Kidney glomerular epithelial cell (primary cell): ENCODE measurements at regions not wholly inside any gene's neighbourhood (a gene's known extent, or its start where the extent isn't known, plus 50 kb on each side); places are given as distances from the start of the nearest gene placed in this dataset.
A peak's percentile ranks its signal among the peaks of the same experiment; 100 is the strongest.
"Not testable (repeated sequence)": the region's sequence is repeated elsewhere in the genome, so short reads cannot be mapped to it uniquely, and the experiment has no call there.

Experiments used
- DNase-seq: peaks from one replicate; lab custom pipeline; 2025; lab: John Stamatoyannopoulos, UW

GRCh38 chr1:192477630-192478029 is 97.9 kb upstream of the RGS1 start:
- peak; percentile 34 for DNase-seq

DNA sequence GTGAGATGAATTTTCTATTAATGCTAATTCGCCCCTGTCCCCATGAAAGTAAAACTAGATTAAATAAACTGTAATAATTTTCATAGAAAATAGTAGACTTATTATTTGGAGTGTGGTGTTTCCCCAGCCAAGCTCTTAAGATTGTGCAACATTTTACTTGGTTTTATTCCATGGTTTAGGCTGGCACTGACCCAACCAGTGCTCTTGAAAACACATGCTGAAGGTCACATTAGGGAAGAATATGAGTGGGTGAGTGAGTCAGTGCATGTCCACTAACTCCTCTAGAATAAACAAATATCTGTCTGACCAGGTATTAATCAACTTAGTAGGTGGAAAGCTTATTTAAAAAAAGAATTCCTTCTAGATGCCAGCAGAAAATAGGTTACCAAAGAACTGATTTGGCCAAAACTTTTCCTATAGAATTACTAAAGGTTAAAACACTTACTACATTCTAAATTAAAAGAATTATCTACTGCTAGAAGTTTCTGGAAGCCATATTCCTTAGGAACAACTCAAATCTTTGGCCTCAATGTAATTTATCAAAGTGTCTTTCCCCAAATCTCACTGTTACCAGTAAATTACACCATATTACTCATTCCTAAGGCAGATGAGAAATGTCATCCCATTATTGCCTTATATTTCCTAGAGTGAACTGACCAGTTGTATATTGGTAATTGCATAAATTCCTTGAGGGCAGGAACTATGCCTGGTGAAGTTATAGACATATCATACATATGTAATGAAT is 89.7 kb upstream of the RGS1 start:
- peak; percentile 94 for DNase-seq

DNA sequence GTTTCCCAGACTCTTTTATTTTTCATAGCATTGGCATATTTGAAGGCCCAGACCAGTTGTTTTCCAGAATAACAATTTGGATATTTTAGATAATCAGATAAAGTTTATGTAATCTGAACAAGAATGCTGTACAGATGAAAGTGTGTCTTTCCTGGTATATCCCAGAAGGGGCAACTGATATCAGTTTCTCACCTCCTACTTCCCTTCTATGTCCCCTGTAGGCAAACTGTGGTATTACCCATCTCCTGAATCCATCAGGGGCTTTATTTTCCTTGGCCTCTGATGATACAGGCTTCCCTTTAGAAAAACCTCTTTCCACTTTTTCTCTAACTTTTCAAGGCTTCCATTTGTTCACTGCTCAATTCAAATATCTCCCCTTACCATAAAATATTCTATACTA is 87.5 kb upstream of the RGS1 start:
- no peak for DNase-seq

DNA sequence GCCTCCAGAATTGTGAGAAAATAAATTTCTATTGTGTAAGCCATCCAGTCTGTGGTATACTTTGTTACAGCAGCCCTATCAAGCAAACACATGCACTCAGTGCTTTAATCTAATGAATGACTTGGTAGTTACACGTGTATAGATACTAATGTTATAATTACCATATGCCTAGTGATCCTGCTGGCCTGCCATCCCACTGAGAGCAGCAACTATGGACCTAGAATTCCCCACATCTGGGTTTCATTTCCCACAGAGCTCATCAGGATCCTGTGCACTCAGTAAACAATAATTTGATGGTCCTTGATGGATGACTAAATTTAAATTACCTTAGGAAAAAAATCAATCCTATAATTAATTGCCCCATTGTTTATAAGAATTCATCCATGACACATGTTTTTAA is 86.5 kb upstream of the RGS1 start:
- no peak for DNase-seq

DNA sequence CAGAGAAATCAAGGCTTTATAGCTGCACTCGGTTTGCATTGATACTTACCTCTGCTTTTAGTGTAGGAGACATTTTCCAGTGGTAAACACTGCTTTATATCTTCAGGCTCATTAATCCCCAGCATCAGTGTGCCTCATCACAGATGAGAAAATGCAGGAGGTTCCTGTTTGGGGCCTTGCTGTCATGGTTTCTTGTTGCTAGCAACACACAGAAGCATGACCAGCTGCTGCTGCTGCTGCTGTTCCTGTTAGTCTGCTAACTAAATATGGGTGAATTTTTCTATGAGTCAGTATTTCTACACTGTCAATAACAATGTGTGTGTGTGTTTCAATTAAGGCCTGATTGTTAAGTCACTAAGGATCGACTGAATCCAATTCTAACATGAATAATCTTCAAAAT is 85.8 kb upstream of the RGS1 start:
- DNase-seq: peak; percentile 80

DNA sequence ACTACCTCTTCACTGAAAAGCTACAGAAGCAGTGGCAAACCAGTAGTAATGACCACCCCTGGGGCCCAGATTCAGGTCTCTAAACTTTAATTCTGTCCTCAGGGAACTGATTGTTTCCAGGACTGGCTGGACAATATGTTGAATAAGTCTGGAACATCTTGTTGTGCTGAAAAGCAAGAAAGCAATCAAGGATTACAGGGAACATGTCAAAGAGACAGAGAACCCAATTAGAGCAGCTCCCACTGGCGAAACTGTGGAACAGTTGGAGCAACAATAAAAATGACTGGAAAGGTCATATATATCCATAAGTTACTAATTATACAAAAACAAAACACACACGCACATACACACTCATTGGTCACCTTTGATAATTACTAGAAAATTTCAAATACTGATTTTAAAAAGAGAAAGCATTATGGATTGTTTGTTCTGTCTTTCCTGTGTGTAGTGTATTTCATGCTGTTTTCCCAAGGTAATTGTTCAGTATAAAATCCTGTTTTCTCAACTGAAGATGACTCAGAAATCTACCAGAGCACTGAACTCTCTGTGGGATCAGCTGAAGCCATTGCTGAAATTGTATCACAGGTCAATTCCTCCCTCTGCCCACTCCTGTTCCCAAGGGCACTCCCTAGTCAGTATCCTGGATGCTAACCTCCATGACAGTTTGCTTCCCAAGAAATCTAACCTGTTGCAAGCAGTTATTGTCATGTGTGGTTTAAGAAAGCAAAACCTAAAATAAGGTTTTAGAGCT is 83.6 kb upstream of the RGS1 start:
- DNase-seq: peak; percentile 62

DNA sequence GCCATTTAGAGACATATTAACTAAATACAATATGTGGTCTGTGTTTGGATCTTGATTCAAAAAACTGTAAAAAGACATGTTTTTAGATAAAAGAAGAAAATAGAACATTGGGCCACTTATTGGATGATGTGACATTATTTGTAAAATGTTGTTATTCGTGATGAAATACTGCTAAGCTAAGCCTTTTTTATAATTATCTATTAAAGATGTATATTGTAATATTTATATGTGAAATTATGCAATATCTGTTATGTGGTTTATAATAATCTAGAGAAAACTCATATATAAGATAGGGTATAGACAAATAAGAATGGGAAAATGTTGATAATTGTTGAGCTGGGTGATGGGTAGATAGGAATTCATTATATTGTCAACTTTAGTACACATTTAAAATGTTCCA is 82.0 kb upstream of the RGS1 start:
- DNase-seq: no peak

DNA sequence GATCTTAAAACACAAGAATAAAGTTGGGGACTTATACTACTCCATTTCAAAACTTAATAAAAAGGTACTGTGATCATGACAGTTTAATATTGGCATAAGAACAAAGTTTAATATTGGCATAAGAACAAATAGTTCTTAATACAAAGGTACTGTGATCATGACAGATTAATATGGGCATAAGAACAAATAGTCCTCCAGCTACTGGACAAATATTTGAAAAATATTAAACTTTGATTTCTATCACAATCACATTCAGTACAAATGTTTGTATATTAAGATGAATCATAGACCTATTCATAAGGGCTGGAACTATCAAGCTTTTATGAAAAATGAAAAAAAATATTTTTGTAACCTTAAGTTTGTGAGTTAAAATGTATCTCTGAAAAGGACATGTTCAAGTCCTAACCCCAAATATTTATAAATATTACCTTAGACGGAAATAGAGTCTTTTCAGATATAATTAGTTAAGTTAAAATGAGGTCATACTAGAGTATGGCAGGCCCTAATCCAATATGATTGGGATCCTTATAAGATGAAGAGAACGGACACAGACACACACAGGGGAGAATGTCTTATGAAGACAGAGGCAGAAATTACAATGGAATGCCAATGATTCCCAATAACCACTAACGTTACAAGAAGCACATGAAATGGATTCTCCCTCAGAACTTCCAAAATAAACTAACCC is 79.1 kb upstream of the RGS1 start:
- DNase-seq: no peak

DNA sequence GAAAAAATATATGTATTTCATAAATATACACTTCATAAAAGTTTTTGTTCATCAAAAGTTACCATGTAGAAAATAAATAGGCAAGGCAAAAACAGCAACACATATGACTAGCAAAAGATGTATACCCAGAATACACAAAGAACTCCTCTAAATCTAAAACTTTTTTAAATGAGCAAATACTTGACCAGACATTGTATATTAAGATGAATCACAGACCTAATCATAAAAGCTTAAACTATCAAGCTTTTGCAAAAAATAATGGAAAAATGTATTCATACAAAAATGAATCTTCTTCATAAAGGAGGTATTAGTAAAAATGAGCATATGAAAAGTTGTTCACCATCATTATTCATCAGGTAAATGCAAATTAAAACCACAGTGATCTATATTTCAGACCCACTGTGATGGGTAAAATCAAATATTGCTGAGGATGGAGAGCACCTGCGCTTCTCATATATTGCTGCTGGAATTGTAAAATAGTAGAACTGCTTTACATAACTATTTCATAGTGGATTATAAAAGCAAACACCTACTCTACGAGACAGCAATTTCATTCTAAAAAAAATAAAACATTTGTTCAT is 78.3 kb upstream of the RGS1 start:
- no peak for DNase-seq

DNA sequence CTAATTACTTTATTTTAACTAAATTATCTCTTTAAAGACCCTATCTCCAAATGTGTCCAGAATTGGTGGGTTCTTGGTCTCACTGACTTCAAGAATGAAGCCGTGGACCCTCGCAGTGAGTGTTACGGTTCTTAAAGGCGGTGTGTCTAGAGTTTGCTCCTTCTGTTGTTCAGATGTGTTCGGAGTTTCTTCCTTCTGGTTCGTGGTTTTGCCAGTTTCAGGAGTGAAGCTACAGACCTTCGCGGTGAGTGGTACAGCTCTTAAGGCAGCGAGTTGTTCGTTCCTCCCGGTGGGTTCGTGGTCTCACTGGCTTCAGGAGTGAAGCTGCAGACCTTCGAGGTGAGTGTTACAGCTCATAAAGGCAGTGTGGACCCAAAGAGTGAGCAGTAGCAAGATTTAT is 77.5 kb upstream of the RGS1 start:
- DNase-seq: not testable (repeated sequence)

GRCh38 chr1:192499061-192499581 is 76.5 kb upstream of the RGS1 start:
- not testable (repeated sequence) for DNase-seq

DNA sequence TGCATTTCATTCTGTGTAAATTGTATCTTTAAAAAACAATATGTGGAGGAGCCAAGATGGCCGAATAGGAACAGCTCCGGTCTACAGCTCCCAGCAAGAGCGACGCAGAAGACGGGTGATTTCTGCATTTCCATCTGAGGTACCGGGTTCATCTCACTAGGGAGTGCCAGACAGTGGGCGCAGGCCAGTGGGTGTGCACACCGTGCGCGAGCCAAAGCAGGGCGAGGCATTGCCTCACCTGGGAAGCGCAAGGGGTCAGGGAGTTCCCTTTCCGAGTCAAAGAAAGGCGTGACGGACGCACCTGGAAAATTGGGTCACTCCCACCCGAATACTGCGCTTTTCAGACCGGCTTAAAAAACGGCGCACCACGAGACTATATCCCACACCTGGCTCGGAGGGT is 75.0 kb upstream of the RGS1 start:
- DNase-seq: not testable (repeated sequence)

GRCh38 chr1:192506741-192507155 is 68.8 kb upstream of the RGS1 start:
- DNase-seq: peak; percentile 22

DNA sequence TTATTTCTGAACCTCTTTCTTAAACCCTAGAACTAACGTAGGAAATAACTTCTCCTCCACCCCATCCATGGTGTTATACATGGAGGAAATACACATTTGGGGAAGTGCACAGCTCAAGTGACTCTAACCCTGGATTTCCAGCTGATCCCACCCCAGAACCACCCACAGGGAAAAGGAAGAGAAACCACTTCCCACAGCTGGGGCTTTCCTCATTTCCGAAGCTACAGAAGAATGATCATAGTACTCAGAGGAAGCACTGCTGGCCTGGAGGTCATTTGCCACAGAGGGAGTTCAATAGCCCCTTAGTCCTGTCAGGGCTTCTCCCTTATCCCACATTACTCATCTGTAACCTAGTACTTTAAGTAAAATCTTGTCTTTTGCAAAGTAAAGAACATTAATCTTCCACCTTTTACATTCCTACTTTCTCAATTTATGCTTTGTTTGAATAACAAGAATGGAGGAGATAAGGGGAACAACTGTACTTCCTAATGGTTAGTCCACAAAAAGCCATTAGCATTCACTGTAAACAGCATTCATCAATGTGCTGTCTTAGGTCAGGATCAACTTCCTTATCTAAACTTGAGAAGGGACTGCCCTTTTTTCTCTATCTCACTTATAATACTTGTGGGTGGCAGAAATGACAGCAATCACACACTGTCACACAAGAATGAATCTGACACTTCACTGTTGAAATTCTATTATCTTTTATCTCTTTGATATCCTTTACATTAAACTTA is 63.0 kb upstream of the RGS1 start:
- no peak for DNase-seq

DNA sequence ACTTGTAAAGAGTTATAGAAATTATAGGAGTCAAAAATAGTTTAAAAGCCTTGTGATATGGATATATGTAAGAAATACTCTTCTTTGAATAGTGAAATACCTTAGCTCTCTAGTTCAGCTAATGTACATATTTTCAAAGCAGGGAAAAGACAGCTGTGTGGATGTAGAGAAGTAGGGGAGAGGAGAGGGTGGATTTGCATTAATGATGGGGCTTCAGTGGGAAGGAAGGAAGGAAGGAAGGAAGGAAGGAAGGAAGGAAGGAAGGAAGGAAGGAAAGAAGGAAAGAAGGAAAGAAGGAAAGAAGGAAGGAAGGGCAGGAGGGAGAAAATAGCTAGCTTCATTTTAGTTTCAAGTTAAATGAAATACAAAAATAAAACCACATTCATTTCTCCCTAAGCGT is 62.4 kb upstream of the RGS1 start:
- DNase-seq: no peak

DNA sequence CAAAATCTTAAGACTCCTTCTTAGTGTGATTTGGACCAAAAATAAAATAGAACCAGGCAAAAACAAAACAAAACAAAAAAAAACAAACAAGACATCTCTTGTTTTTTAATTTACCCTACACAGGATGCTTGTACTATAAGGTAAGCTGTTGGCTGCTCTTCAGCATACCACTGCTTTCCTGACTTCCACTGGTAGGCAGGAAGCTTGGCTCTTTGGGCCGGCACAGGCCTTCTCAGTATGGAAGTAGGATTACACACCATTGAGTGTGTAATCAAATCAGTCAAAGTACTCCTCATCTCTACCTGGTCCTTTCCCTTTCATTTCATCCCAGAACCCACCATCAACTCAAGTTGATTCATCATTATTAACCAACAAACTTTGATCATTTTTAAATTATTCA is 61.9 kb upstream of the RGS1 start:
- no peak for DNase-seq

DNA sequence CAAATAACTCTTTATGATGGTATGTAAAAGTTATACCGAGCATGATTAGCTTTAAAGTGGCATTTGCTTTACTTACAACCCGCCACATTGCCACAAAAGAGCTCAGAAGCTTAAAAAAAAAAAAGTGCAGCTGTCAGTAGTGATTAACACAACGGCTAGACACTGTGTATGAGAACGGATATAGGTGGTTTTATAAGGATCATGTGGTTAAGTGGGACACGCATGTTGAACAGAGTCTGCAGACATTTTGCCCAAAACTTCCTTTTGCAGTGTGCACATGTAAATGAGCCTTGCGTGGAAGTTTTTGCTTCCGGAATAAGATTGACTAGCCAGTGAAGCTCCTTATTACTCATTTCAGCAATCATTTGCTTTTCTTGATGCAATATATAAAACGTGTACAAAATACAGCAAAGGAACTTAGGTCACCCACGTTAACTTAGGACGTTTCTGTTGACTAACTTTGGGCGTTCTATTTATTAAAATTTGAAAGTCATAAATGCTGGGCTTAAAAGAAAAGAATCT is 58.7 kb upstream of the RGS1 start:
- no peak for DNase-seq

DNA sequence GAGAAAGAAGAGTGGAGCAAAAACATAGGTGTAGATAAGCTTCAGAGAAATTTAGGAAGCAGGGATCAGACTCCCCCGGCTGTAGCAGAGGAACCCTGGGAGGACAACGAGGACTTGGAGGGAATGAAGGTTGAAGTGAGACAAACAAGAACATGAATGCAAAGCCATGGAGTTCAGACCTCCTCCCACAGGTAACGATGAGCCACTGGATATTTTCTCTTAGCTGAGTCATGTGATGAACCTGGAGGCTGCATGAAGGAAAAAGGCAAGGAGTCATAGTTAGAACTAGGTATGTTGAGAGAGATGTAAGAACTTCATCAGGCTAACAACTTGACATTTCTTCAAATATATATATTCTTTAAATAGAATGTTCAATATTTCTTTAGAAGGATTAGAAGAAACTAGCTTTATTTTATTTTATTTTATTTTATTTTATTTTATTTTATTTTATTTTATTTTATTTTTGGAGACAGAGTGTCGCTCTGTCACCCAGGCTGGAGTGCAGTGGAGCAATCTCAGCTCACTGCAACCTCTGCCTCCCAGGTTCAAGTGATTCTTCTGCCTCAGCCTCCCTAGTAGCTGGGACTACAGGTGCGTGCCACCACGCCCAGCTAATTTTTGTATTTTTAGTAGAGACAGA is 57.7 kb upstream of the RGS1 start:
- not testable (repeated sequence) for DNase-seq

GRCh38 chr1:192518700-192519099 is 56.9 kb upstream of the RGS1 start:
- DNase-seq: no peak

DNA sequence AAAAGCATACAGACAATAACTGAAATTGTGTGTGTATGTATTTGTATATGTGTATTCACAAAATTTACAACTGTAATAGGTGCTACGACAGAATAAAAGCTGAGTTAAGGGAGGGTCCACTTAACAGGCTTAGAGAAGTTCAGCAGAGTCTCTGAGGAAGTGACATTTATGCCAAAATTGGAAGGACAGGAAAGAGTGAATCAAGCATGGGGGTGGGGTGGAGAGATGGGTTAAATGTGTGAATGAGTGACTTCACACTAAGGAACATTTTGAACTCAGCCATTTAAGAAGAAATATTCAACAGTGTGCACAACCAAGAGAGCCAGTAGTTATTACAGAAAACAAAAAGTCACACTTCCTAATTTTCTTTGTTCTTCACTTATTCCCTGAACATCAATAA is 53.8 kb upstream of the RGS1 start:
- DNase-seq: no peak

DNA sequence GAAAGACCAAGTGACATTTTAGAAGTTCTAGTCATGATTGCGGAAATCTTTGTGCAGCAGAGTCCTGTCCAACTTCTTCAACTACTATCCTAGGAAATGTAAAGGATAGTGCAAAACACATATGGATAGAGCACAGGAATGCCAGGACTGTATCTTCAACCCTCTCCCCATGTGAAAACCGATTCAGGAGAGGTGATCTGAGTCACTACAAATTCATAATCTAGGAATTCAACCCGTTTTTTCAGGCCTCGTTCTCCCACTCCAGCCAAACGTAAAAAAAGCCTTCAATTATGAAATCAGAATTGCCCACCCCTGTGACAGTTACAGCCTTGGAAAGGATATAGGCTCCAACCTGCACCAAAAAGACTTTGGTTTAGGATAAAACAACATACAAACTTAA is 52.9 kb upstream of the RGS1 start:
- no peak for DNase-seq
